RWPE2 (cell line): ENCODE measurements at regions not wholly inside any gene's neighbourhood (a gene's known extent, or its start where the extent isn't known, plus 50 kb on each side); places are given as distances from the start of the nearest gene placed in this dataset.

Experiments
- ATAC-seq: fragments of 200-7000 bp; cut with Tn5 transposase; 3 replicates; pipeline ENCODE4 v1.9.1; 2021; ENCODE audit warnings: low read depth
- DNase-seq: peaks from one replicate; pipeline ENCODE4 v3.0.0-alpha.2; 2020; ENCODE audit warnings: low spot score
- H3K27ac ChIP-seq: fragments of 450-650 bp; 2 replicates; pipeline ENCODE4 v1.5.1; 2017; ENCODE audit warnings: mild to moderate bottlenecking; ENCODE audit not compliant: poor library complexity, severe bottlenecking
- H3K27me3 ChIP-seq: fragments of 250-450 bp; sonication (Bioruptor Pico); 2 replicates; pipeline ENCODE4 v1.5.1; 2021; ENCODE audit warnings: mild to moderate bottlenecking, moderate library complexity; ENCODE audit not compliant: insufficient read depth, poor library complexity, severe bottlenecking
- H3K36me3 ChIP-seq: fragments of 250-450 bp; sonication (Bioruptor Pico); 2 replicates; pipeline ENCODE4 v1.5.1; 2020; ENCODE audit warnings: low read depth, mild to moderate bottlenecking, moderate library complexity
- H3K4me1 ChIP-seq: fragments of 250-450 bp; sonication (Bioruptor Pico); 2 replicates; pipeline ENCODE4 v1.5.1; 2021; ENCODE audit warnings: mild to moderate bottlenecking, moderate library complexity; ENCODE audit not compliant: insufficient read depth, poor library complexity, severe bottlenecking
- H3K4me3 ChIP-seq: fragments of 250-450 bp; sonication (Bioruptor Pico); 2 replicates; pipeline ENCODE4 v1.5.1; 2021; ENCODE audit warnings: mild to moderate bottlenecking, moderate library complexity; ENCODE audit not compliant: severe bottlenecking
- H3K9me3 ChIP-seq: fragments of 250-450 bp; sonication (Bioruptor Pico); 2 replicates; pipeline ENCODE4 v1.5.1; 2021; ENCODE audit warnings: mild to moderate bottlenecking, moderate library complexity; ENCODE audit not compliant: severe bottlenecking
- CTCF ChIP-seq: fragments of 450-650 bp; IDR thresholded peaks from one replicate; pipeline ENCODE4 v1.5.1; 2017; ENCODE audit warnings: mild to moderate bottlenecking, moderate library complexity; ENCODE audit not compliant: poor library complexity, severe bottlenecking

- TF ChIP-seq CTCF, result no peak
- no peak for ATAC-seq
- no peaks in the 10 kb centered on the region for H3K4me1 ChIP-seq
- peaks cover 9% of the 10 kb centered on the region for H3K27me3 ChIP-seq
- no peak overlapping the region for H3K4me3 ChIP-seq
- no peak for DNase-seq
- no peaks in the 10 kb centered on the region for H3K9me3 ChIP-seq
- no peaks in the 10 kb centered on the region for H3K36me3 ChIP-seq
- H3K27ac ChIP-seq, result no peak overlapping the region
Observed at GRCh38 chr1:117809764-117810163, 119.7 kb downstream of the GDAP2 start.

- no peak for ATAC-seq
- Histone ChIP-seq H3K4me3 (no peak overlapping the region), H3K27me3 (peaks cover 9% of the 10 kb centered on the region)
Observed at GRCh38 chr1:117810553-117810952, 118.9 kb downstream of the GDAP2 start.

DNA sequence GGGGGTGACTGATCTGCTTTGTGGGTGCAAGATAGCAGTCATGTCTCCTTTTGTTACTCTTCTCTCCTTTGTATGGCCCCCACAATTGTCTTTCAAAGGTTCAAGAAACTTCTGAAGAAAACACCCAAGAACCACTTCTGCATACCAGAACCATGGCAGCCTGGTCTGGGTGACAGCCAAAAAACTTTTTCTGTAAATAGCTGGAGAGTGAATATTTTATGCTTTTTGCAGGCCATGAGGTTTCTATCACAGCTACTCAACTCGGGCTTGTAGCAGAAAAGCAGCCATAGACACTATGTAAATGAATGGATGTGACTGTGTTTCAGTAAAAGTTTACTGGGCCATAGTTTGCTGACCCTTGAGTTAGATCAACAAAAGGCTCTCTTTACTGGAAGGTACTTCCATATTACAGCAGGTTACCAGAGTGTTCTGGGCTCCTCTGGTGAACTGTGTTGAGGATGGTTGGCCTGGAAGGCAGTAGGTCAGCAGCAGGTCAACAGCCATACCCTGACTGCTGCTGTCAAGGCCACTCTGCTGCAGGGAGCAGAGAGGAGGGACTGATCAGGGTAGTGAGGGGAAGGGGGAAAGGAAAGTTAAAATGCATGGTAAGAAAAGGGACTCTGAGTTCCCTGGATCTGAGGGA lies 116.4 kb downstream of the GDAP2 start:
- Histone ChIP-seq H3K4me1 (no peaks in the 10 kb centered on the region), H3K27me3 (peaks cover 3% of the 10 kb centered on the region), H3K9me3 (no peaks in the 10 kb centered on the region), H3K36me3 (no peaks in the 10 kb centered on the region), H3K27ac (no peak overlapping the region), H3K4me3 (no peak overlapping the region)
- no peak for DNase-seq
- ATAC-seq, result no peak
- no peak for TF ChIP-seq CTCF

More at GRCh38 chr1:117810553-117810952, 118.9 kb downstream of the GDAP2 start:
- no peak overlapping the region for H3K27ac ChIP-seq
- H3K9me3 ChIP-seq, result no peaks in the 10 kb centered on the region
- no peaks in the 10 kb centered on the region for H3K36me3 ChIP-seq
- no peaks in the 10 kb centered on the region for H3K4me1 ChIP-seq
- no peak for TF ChIP-seq CTCF
- DNase-seq, result no peak
